ENCODE measurements at regions not wholly inside any gene's neighbourhood (a gene's known extent, or its start where the extent isn't known, plus 50 kb on each side); places are given as distances from the start of the nearest gene placed in this dataset.
"Not testable (repeated sequence)": the region's sequence is repeated elsewhere in the genome, so short reads cannot be mapped to it uniquely, and the experiment has no call there.

DNA sequence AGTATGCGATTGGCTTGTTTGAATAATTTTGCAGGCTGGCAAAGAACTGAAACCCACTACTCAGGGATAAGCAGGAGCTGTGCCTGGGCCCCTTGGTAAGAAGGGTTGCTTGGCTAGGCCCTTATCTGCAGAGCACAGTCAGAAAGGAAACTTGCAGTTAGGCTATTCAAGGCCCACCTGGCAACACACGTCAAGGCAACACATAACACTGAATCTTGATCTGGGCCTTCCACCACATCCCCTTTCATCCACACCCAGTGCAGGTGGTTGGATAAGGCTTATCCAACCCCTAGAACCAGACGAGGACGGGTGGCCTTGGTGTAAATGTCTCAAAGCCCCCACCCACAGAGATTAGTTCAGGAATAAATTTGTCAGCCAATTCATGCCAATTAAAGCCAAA is 72.8 kb upstream of the NEIL3 start:
- Histone ChIP-seq H3K4me3 (ENCODE audit: low read length) (no peak overlapping the region), H3K4me1 (ENCODE audit: insufficient read depth, low read length) (no peaks in the 10 kb centered on the region), H3K36me3 (ENCODE audit: insufficient read depth, low read length) (no peaks in the 10 kb centered on the region), H2AFZ (ENCODE audit: low read depth, low read length) (no peak overlapping the region), H3K27me3 (ENCODE audit: insufficient read depth, low read length) (no peaks in the 10 kb centered on the region), H3K9me3 (ENCODE audit: low read length) (no peaks in the 10 kb centered on the region)

DNA sequence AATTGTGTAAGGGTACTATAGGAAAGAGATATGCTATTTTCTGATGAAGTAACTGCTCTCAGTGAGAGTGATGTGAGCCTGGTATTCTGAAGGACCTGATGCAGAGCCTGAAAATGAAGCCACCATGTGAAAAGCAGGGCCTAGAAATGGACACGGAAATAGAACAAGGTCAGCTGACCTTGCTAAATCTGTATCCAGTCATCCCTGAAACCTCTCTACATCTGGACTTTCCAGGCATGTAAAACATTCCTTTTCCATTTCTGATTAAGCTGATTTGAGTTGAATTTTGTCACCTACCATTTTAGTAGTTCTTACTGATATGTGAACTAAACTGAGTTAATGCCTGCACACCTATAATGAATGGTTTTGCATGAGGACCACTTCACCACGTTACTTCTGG is 72.4 kb upstream of the NEIL3 start:
- H3K9me3 ChIP-seq (ENCODE audit: low read length), result no peaks in the 10 kb centered on the region
- H3K4me1 ChIP-seq (ENCODE audit: insufficient read depth, low read length), result no peaks in the 10 kb centered on the region
- H3K36me3 ChIP-seq (ENCODE audit: insufficient read depth, low read length), result no peaks in the 10 kb centered on the region
- H2AFZ ChIP-seq (ENCODE audit: low read depth, low read length), result no peak overlapping the region
- H3K27me3 ChIP-seq (ENCODE audit: insufficient read depth, low read length), result no peaks in the 10 kb centered on the region
- no peak overlapping the region for H3K4me3 ChIP-seq (ENCODE audit: low read length)

DNA sequence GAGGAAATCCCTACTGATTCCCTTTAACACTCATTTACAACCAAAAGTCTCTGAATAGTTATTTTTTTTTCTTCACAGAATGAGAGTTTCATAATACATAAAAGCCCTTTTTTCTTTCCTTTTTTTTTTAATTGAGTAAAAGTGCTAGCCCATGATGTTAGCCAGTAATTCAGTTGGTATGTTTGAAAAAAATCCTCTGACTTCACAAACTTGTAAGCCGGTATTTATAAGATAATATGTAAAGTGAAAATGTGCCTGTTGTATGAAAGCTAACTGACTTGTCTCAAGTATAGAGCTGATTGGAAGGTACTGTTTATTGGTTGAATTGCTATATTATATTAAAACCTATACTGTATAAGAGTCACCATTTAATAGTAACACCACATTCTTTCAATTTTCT is 70.2 kb upstream of the NEIL3 start:
- Histone ChIP-seq H3K4me1 (ENCODE audit: insufficient read depth, low read length) (no peaks in the 10 kb centered on the region), H2AFZ (ENCODE audit: low read depth, low read length) (no peak overlapping the region), H3K4me3 (ENCODE audit: low read length) (no peak overlapping the region), H3K9me3 (ENCODE audit: low read length) (no peaks in the 10 kb centered on the region), H3K27me3 (ENCODE audit: insufficient read depth, low read length) (no peaks in the 10 kb centered on the region), H3K36me3 (ENCODE audit: insufficient read depth, low read length) (no peaks in the 10 kb centered on the region)

DNA sequence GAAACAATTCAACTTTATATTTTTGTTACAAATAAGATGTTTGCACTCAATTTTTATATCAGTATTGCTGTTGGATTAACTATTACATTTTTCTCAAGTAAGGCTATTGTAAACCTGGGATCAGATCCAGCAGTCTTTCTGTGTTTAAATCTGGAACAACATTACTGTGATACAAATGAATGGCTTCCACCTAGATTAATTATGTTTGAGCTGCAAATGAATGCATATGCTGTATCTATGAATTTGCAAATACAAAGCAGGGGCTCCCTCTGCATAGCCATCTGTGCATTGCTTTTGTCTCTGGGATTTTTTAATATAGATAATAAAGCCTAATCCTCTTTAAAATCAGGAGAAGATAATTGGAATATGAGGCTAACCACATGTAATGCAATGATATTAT is 69.8 kb upstream of the NEIL3 start:
- Histone ChIP-seq H3K36me3 (ENCODE audit: insufficient read depth, low read length) (no peaks in the 10 kb centered on the region), H3K9me3 (ENCODE audit: low read length) (no peaks in the 10 kb centered on the region), H3K4me3 (ENCODE audit: low read length) (no peak overlapping the region), H3K27me3 (ENCODE audit: insufficient read depth, low read length) (no peaks in the 10 kb centered on the region), H2AFZ (ENCODE audit: low read depth, low read length) (no peak overlapping the region), H3K4me1 (ENCODE audit: insufficient read depth, low read length) (no peaks in the 10 kb centered on the region)

DNA sequence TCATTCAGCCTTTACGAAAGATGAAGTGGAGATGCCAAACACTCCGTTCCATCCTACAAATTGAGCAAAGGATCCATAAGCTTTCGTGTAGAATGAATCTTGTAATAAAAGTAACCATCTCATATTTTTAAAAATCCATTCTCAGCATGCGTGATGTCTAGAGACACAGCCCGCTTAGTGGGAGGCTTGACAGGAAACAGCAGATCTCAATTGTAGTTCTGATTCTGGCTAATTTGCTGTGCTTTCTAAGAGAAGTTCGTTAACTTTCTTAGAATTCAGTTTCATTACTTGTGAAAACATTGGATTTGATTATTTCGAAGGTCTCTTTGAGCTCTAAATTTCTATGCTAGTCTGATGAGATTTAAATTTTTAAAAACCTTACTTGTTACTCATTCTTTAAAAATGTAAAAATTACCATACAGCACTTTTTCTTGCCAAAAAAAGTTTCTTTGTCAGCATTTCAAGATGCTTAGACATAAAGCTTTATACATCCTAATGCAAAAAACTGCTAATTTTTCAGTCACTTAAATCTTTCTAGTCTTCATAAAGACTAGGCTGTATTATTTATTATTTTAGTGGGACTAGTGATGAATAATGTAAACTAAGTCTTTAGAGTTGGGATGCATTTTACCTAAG is 66.9 kb upstream of the NEIL3 start:
- H3K4me1 ChIP-seq (ENCODE audit: insufficient read depth, low read length), result no peaks in the 10 kb centered on the region
- no peaks in the 10 kb centered on the region for H3K36me3 ChIP-seq (ENCODE audit: insufficient read depth, low read length)
- no peak overlapping the region for H3K4me3 ChIP-seq (ENCODE audit: low read length)
- H3K27me3 ChIP-seq (ENCODE audit: insufficient read depth, low read length), result no peaks in the 10 kb centered on the region
- H3K9me3 ChIP-seq (ENCODE audit: low read length), result no peaks in the 10 kb centered on the region
- no peak overlapping the region for H2AFZ ChIP-seq (ENCODE audit: low read depth, low read length)

DNA sequence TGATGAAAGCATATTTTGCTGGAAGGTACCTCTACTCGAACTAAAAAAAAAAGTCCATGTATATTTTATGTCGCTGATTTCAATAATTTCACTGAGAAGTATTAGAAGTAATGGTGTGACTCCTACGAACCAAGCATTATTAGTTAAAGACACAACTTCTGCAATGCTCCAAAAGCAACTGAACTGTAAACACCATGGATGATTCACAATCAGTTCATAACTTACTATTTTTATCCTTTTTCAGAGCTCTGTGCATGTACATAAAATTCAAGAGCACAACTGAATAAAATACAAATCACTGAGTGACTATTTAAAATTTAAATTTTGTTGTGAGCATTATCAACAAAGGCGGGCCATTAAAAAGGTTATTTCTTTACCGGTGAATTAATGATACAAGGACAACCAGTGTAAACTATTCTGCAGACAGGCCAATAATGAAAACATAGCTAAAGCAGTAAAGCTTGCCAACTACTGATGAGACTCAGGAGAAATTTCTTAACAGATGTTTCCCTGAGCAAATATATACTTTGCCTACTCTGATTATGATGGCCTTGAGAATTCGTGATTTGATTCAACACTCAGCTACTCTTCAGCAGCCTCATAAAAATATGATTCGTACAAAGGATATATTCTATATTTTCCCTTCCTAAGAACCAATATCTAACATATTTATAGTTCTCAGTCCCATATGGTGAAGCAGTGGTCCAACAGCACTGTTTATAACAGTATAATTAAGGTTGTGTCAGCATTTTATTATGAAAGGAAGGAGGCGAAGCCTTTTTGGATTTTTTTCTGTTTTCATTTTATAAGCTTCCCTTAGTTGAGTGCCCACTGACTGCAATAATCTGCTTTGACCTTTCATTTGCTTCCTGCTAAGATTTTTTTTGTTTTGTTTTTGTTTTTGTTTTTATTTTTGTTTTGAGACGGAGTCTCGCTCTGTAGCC is 62.8 kb upstream of the NEIL3 start:
- Histone ChIP-seq H3K36me3 (ENCODE audit: insufficient read depth, low read length) (no peaks in the 10 kb centered on the region), H3K9me3 (ENCODE audit: low read length) (no peaks in the 10 kb centered on the region), H3K4me3 (ENCODE audit: low read length) (no peak overlapping the region), H3K27me3 (ENCODE audit: insufficient read depth, low read length) (no peaks in the 10 kb centered on the region), H3K4me1 (ENCODE audit: insufficient read depth, low read length) (no peaks in the 10 kb centered on the region), H2AFZ (ENCODE audit: low read depth, low read length) (no peak overlapping the region)

DNA sequence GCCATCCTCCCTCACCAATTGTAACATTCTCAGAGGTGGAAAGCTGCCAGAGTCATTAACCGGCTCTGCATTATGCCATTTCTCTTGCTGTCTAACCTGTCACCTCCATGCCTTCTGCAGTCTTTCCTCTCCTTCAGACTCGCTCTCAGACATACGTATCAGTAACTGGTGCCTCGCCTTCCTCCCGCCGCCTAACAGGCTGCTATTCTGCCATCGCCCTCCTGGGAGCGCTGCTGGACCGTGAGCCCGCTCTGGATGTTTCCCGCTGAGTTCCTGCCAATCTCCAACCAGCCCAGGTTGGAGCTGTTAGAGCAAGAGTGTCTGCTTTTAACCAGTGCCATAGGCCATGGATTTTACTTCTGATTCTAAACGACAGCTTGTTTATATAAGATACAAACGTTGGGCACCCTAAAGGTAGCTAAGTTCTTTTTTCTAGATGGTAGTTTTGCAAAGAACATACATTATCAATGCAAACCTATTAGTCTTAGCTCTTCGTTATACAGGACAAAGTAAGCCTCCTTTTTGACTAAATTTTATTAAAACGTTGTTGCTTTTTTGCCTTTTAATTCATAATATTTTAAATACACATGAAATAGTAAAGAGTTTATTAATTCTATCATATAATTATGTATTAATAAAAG is 59.5 kb upstream of the NEIL3 start:
- Histone ChIP-seq H3K4me1 (ENCODE audit: insufficient read depth, low read length) (no peaks in the 10 kb centered on the region), H3K9me3 (ENCODE audit: low read length) (no peaks in the 10 kb centered on the region), H3K27me3 (ENCODE audit: insufficient read depth, low read length) (no peaks in the 10 kb centered on the region), H3K4me3 (ENCODE audit: low read length) (no peak overlapping the region), H2AFZ (ENCODE audit: low read depth, low read length) (no peak overlapping the region), H3K36me3 (ENCODE audit: insufficient read depth, low read length) (no peaks in the 10 kb centered on the region)

DNA sequence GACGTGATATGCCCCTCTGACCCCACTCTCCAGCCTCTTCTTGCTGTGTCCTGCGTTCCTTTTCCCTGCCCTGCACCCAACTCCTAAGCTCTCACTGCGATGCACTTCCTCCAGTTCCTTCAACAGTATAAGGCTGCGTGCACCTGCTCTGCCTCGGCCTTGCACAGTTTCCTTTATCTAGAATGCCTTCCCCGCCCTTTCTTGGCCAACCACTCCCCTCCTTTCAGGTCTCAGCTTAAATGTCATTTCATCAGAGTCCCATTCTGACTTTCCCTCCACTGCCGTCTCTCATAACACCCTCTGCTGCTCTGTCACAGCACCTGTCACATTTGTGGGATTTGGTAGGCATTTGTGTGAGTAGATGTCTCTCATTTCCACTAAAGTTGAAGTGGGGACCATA is 58.4 kb upstream of the NEIL3 start:
- Histone ChIP-seq H3K36me3 (ENCODE audit: insufficient read depth, low read length) (no peaks in the 10 kb centered on the region), H3K4me1 (ENCODE audit: insufficient read depth, low read length) (no peaks in the 10 kb centered on the region), H3K27me3 (ENCODE audit: insufficient read depth, low read length) (no peaks in the 10 kb centered on the region), H2AFZ (ENCODE audit: low read depth, low read length) (no peak overlapping the region), H3K9me3 (ENCODE audit: low read length) (no peaks in the 10 kb centered on the region), H3K4me3 (ENCODE audit: low read length) (no peak overlapping the region)

DNA sequence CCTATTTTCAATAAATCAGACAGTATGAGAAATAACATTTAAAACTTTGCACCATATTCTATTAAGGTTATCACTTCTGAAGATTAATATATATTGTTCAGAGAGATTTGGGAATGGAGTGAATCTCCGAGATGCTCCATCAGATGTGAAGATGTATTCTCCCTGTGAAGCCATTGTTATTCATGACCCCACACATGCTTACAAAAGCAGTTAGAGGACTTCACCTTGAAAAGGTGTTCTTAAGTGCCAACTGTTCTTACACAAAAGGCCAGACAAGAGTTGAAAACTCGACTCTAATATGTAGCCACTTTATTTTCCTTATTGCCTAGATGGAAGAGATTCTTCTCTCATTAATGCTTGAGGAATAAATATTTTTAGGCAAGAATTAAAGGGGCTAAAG is 54.3 kb upstream of the NEIL3 start:
- Histone ChIP-seq H3K4me3 (ENCODE audit: low read length) (no peak overlapping the region), H3K9me3 (ENCODE audit: low read length) (no peaks in the 10 kb centered on the region), H3K27me3 (ENCODE audit: insufficient read depth, low read length) (no peaks in the 10 kb centered on the region), H2AFZ (ENCODE audit: low read depth, low read length) (no peak overlapping the region), H3K36me3 (ENCODE audit: insufficient read depth, low read length) (no peaks in the 10 kb centered on the region), H3K4me1 (ENCODE audit: insufficient read depth, low read length) (no peaks in the 10 kb centered on the region)

DNA sequence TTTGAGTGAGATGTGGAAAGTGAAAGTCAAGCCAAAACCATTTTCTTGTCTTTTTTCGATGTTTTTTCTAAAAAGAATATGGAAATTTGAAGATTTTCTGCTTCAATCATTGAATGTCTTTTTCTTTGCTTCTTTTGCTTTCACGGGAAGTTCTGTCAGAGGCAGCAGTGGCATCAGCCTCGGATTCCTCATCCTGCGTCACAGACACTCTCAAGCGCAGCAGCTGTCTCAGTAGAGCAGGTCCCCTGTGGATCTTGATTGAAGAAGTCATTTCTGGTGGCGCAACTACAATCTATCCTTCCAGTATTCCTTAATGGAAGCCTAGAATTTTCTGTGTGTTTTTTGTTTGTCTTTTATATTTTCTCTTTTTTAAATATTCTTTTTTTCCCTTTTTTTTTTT is 52.7 kb upstream of the NEIL3 start:
- Histone ChIP-seq H3K9me3 (ENCODE audit: low read length) (no peaks in the 10 kb centered on the region), H3K27me3 (ENCODE audit: insufficient read depth, low read length) (no peaks in the 10 kb centered on the region), H3K4me1 (ENCODE audit: insufficient read depth, low read length) (no peaks in the 10 kb centered on the region), H3K4me3 (ENCODE audit: low read length) (no peak overlapping the region), H2AFZ (ENCODE audit: low read depth, low read length) (no peak overlapping the region), H3K36me3 (ENCODE audit: insufficient read depth, low read length) (no peaks in the 10 kb centered on the region)

DNA sequence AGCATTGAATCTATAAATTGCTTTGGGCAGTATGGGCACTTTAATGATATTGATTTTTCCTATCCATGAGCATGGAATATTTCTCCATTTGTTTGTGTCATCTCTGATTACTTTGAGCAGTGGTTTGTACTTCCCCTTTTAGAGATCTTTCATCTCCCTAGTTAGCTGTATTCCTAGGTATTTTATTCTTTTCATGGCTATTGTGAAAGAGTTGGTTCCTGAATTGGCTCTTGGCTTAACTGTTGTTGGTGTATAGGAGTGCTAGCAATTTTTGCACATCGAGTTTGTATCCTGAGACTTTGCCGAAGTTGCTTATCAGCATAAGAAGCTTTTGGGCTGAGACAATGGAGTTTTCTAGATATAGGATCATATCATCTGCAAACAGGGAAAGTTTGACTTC is 50.2 kb upstream of the NEIL3 start:
- not testable (repeated sequence) for H3K9me3 ChIP-seq (ENCODE audit: low read length); H3K4me3 ChIP-seq (ENCODE audit: low read length); H3K27me3 ChIP-seq (ENCODE audit: insufficient read depth, low read length); H3K4me1 ChIP-seq (ENCODE audit: insufficient read depth, low read length); H3K36me3 ChIP-seq (ENCODE audit: insufficient read depth, low read length); H2AFZ ChIP-seq (ENCODE audit: low read depth, low read length)

Measured in neuron (in vitro differentiated cells).